Inflammatory macrophage treated with lipopolysaccharide for 4 hours (primary cell): ENCODE measurements at regions not wholly inside any gene's neighbourhood (a gene's known extent, or its start where the extent isn't known, plus 50 kb on each side); places are given as distances from the start of the nearest gene placed in this dataset.

ENCODE experiments used
- DNase-seq: peaks from one replicate; pipeline ENCODE4 v3.0.0-alpha.2; 2020

DNA sequence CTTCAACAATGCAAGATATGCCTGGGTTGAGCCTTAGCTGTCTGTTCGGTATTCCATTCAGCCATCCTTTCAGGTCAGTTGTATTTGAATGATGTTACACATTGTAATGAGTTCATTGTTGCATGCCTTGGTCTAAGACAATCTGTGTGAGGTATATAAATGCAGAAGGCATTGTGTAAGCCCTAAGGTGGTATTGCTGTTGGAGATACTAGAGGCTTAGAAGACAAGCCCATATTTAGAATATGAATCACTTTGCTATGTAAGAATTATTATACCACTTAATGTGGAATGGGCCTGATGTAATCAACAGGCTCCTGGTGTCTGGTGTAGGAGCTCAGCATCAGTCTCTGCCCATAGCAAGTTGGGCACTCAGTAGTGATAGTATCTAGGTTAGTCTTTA, 473.4 kb upstream of the GNPDA2 start:
- no peak for DNase-seq

DNA sequence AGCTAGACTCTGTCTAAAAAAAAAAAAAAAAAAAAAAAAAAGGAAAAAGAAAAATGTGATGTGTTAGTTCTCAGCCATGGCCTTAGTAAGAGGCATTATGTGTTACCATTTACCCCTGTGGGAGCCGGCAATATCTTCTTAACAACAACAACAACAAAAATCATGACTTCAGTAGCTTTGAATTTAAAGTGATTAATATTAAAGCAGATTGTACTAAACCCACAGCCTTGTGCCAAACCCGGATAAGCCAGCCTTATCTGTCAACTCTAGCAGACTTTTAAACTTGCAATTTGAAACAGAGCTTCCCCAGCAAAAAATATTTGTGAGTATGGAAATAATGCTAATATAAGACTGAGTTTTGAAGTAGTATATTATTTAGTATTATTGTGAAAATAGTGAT, 462.1 kb upstream of the GNPDA2 start:
- no peak for DNase-seq

DNA sequence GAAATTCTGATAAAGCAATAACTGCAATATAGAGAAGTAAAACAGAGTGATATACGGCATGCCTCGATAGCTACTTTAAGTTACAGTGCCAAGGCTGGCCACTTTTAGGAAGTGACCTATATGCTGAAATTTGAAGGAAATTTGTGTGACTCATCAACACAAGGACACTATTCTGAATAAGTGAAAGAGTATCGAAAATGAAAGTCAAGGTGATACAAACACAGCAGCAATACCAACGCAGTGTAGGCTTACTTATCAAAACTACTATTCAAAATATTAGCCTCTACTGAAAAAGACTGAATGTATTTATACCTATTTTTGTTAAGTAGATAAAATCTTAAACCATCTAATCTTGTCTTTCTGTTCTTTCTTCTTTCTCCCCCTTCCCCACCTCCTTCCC, 459.9 kb upstream of the GNPDA2 start:
- no peak for DNase-seq

DNA sequence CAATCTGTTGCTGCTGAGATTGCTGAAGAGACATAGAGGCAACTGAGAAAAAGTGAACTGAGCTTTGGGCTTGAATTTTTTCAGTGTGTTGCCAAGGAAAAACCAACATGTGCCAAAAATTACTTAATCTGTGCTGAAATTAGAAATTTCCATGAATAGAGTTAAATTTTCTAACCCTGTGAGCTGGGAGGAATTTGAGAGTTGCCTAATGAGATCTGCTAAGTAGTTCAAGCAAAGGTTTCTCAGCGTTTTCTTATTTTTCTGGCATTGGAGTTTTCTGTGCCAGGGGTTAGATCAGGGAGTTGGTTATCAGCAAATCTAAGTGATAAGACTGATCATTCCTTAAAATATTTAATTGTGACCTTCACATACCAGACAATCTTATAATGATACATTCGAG, 457.5 kb upstream of the GNPDA2 start:
- no peak for DNase-seq

DNA sequence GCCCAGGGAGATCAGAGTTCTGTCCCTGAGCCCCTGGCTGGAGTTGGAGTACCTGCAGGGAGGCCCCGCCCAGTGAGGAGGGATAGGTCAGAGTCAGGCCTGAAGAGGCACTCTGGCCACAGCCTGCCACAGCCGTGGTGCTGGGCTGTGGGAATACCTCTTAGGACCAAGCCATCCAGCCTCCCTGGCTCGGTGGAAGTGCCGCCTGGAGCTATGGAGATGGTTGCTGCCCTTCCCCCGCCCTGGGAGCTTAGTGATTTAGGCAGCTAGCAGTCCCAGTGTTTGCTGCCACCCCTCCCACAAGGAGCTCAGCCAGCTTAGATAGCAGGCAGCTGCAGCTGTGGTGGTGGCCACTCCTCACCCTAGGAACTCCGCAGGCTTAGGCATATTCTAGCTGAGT, 446.3 kb upstream of the GNPDA2 start:
- no peak for DNase-seq

DNA sequence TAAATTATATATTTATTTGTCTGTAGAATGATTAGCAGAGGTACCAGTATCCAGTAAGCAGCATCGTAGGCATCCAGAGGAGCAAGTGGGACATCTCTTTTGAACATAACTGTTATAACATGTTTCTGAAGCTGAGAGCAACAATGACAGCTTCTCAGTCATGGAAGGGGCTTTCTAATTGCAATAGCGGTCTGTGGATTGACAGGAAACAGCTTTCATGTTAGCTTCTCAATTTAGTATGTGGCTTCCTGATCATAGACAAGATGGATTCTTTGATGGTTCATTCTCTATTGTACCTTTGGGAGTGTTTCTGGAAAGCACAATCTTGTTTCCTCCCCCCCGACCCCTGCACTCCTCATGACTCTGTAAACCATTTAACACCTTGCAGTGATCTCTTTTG, 434.6 kb upstream of the GNPDA2 start:
- no peak for DNase-seq

DNA sequence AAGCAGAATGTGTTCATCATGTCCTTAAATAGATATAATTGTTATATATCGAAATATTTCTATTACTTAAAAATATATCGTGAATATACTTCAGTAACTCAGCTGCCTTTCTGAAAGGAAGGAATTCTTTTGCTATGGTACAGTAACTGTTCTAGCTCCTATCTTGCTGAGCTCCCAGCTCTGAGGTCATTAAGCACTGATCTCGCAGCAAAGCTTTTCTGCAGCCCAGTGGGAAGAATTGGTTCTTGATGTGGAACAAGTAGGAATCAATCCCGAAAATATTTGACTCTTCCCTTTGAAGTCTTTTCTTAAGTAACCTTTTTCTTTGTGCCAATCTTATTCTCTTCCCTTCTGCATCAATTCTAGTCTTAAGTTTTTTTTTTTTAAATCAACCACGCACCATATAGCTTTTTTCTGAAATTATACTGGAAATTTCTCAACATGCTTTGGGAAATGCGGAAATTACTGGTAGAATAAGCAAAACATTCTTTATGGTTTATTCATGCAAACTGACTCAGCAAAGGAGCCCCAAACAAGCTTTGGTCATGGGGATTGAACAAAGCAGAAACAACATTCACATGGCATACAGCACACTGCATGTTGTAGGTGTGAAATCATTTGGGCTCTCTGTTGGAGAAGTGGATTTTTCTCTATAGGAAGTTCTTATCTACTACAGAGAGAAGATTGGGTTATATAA, 428.9 kb upstream of the GNPDA2 start:
- DNase-seq, result no peak

DNA sequence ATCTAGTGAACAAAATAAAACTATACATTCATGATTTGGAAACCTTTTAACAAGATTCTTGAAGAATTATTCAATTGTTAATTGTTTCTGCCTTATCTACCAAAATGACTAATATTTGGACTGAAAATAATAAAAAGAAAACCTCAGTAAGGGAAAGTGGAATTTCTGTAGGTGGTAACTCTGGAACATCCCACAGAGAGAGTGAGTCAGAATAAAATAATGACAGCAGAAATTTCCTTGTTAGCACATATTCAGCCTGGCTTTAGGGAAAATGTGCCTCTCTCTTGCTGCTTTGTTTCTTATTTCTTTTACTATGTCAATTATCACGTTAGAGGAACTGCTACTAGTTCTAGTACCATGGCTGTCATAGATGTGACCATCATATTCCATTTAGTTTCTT, 421.5 kb upstream of the GNPDA2 start:
- DNase-seq, result no peak

DNA sequence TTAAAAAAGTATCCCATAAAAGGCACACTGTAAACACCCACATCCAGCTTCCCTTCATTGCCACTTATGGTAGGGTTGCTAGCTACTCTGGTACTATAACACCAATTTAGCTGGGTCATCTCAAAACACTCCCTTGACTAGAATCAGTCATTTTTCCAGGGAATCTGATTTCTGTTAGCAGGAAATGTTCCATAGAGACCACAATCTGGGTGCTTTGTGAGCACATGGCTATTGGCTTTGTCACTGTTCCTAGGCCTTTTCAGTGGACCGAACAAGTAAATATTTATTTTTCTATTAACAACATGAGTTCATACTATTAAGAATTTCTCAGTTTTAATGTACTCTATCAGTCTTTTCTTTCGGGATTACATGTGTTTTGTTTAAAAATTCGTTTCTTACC, 404.7 kb upstream of the GNPDA2 start:
- no peak for DNase-seq

DNA sequence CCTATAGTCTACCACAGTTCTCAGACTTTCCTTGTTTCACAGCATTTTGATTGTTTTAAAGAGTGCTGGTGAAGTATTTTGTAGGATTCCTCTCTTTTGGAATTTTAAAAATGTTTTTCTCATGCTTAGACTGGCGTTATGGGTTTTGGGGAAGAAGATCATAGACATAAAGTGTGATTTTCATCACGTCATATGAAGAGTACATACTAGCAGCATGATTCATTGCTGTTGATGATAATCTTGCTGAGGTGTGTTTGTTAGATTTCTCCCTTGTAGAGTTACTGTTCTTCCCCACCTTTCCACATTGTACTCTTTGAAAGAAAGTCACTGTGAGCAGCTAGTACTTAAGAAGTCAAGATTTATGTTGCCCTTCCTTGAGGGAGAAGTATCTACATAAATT, 396.1 kb upstream of the GNPDA2 start:
- no peak for DNase-seq

DNA sequence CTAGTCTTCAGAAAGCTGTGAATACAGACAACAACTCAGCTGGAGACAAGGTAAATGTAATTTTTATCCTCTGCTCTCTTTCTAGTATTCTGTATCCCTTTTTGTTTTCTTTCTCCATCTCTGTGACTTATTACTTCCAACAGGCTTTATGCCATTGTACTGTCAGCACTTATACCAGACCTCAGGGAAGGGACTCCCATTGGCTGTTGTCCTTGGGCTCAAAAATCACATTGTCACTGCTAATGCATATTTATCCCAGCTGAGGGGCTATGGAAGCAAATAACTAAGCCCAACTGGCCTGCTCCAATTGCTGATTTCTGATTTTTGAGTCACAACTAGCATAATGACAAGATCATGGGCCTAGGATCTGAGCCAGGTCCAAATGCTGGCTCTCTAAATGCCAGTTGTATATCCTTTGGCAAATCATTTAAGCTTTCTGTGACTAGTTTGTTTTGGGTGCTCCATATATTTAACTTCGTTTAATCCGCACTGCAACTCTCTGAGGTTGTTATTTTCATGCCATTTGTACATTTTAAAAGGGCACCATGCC, 395.1 kb upstream of the GNPDA2 start:
- DNase-seq, result no peak

DNA sequence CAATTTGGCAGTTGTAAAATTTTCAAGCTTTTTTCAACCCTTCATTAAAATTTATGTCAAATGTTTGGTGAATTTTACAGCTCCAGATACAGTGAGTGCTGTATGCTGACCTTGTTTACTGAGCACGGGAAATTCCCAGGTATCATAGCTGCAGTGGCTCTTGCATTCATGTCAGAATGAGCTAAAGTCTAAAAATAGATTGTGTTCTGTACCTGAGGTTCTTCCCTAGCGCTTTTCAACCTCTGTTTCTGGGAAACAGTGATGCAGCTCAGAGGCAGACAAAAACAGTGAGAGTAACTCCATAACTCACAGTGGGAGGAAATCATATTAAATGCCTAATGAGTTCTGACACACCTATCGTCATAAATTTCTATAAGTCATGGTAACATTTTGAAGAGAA, 393.8 kb upstream of the GNPDA2 start:
- DNase-seq, result no peak

DNA sequence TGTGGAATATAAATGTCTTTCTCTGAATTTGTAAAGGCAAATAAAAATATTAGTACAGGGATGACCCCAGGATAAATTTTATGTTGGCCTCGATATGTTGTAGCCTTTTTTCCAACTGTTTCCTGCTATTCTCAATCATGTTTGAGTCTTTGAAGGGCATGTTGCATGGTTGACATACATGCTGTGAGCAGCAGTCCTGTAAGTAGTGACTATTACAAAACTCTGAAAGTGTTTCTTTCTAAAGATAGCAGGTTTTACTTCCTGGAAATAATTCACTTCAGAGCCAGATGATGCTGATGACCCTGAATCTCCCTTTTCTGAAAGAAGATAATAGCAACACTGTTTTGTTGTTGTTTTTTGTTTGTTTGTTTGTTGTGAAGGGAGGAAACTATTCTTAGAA, 393.0 kb upstream of the GNPDA2 start:
- no peak for DNase-seq

DNA sequence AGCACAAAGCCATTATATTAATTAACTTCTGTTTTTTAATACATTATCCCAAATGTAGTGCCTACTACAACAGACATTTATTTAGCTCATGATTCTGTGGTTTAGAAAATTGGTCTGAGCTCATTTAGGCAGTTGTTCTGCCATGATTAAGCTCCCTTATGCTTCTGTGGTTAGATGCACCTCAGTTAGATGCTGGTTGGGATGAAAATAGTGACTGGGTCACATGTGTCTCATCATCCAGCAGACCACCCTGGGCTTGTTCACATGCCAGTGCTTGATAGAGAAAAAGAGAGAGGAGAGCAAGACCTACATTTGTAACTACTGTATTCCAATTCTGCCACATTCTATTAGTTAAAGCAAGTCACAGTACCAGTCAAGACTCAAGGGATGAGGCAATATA, 376.4 kb upstream of the GNPDA2 start:
- DNase-seq, result no peak

DNA sequence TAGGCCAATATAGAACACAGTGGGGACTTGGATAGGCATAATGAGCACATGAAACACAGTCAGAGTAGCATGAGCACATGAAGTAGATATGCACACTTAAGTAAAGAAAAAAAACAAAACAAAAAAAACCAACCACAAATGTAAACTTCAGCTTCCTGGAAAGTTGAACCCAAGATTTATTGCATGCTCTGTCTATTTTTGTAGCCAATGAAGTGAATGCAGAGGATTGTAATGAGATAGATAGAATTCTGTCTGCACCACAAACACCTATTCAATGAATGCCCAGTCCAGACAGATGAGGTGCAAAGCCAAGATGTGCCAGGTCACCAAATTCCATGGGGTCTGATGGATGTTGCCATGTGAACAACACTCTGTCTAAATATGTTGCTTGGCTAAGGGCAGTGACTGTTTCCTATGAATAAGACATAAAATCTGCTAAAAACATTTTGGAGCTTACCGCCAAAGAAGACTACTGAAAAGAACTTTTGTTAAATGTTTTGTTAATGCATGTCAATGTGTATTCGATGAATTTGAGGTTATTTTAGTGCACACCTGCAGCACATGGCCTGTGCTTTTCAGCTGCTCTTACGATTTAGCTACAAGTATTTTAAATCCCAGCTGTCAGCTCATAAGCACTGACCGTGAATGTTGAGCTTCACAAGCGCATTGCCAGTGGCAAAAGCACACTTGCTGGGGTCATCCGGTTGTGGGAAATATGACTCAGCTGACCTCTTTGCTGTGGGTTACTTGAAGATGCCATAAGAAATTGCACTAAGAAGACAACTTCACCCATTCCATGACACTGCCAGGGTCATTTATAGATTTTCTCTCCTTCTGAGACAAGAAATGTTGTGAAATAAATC, 374.8 kb upstream of the GNPDA2 start:
- no peak for DNase-seq

DNA sequence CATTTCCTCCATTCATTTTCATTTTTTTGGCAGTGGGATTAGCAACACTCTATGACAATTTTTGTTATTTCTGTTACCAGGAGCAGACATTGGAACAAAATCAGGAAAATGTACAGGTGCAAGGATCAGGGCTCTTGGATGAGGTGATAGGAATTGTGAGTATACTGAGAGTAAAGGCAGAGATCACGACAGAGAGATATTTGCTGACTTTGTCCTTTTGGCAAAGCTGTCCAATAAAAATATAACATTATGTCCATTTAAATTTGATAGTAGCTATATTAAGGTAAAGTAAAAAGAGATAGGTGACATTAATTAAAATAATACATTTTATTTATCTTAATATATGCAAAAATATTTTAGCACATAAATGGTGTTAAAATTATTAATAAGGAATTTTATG, 373.1 kb upstream of the GNPDA2 start:
- DNase-seq, result no peak

DNA sequence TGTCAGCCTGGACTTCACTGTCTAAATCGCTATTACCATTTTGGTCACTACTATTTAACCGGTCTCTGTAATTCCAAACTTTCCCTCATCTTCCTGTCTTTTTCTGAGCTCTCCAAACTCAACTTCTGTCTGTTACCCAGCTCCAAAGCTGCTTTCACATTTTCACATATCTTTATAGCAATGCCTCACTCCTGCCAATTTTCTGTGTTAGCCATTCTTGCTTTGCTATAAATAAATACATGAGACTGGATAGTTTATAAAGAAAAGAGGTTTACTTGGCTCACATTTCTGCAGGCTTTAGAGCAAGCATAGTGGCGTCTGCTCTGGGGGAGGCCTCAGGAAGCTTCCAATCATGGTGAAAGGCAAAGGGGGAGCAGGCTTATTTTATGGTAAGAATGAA, 368.3 kb upstream of the GNPDA2 start:
- DNase-seq, result no peak

DNA sequence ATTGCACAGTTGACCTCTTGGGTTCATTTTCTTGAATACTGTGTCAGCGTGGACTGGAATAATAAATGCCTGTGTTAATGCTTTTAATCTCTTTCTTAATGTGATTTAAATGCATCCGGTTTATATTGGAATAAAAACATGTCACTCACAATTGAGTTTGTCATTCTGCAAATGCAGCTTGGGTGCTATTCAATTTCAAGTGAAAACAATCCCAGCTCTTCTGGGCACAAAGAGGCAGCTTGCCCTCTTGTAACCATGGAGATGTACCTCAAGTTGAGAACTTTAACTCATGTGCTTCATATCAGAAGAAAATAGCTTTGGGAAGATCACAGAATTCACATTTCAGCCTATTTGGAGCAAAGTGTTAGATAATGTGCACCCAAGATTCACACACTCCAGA, 355.7 kb upstream of the GNPDA2 start:
- no peak for DNase-seq

DNA sequence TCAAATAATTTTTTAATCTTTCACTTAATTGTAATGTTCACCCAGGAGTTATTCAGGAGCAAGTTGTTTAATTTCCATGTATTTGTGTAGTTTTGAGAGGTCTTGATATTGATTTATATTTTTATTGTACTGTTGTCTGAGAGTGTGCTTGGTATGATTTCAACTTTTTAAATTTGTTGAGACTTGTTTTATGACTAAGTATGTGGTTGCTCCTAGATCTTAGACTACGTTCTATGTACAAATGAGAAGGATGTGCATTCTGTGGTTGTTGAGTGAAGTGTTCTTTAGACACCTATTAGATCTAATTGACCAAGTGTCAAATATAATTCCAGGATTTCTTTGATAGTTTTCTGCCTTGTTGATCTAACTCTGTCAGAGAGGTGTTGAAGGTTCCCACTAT, 353.3 kb upstream of the GNPDA2 start:
- DNase-seq, result no peak

DNA sequence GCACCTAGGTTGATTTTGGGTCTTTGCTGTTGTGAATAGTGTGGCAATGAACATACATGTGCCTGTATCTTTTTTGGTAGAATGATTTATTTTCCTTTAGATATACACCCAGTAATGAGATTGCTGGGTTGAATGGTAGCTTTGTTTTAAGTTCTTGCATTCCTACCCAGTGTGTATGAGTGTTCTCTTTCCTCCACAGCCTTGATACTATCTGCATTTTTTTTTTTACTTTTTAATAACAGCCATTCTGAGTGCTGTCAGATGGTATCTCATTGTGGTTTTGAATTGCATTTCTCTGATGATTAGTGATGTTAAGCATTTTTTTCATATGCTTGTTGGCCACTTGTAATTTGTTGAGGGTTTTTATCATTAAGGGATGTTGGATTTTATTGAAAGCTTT, 351.8 kb upstream of the GNPDA2 start:
- no peak for DNase-seq

DNA sequence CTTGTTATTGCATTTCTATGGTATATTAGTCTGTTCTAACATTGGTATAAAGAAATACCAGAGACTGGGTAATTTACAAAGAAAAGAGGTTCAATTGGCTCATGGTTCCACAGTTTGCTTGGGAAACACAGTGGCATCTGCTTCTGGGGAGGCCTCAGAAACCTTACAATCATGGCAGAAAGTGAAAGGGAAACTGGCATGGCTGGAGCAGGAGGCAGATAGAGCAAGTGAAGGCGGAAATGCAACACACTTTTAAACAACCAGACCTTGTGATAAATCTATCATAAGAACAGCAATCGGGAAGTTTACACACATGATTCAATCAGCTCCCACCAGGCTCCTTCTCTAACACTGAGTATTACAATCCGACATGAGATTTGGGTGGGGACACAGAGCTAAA, 346.6 kb upstream of the GNPDA2 start:
- no peak for DNase-seq

DNA sequence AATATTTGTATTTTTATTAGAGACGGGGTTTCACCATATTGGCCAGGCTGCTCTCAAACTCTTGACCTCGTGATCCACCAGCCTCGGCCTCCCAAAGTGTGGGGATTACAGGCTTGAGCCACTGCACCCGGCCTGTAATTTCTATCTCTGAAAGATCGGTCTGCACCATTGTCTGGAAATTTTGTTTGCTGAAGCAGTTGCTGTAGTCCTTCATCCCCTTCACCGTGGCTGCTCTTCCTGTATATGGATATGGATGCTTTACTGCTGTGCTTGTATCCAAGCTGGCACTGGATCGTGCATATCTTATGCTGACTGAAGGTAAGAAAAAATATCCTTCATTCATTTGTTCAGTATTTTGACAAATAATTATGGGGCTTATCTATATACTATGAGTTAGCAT, 338.4 kb upstream of the GNPDA2 start:
- DNase-seq, result no peak

DNA sequence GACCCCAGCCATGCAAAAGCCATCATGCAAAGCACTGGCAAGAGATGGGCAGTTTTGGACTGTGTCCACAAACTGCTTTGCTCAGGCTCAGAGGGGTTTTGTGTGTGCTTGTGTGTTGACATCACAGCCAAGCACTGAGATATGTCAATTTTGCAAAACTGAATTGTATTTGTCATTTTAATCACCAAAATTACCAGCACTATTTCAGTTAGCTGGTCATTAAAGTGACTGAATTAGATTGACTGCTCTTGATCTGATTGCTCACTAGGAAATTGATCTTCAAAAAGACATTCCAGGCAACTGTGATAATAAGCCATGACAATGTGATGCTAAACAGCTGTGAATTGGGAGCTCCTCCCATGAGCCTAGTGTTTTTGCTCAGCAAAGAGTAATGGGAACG, 337.3 kb upstream of the GNPDA2 start:
- DNase-seq, result no peak

DNA sequence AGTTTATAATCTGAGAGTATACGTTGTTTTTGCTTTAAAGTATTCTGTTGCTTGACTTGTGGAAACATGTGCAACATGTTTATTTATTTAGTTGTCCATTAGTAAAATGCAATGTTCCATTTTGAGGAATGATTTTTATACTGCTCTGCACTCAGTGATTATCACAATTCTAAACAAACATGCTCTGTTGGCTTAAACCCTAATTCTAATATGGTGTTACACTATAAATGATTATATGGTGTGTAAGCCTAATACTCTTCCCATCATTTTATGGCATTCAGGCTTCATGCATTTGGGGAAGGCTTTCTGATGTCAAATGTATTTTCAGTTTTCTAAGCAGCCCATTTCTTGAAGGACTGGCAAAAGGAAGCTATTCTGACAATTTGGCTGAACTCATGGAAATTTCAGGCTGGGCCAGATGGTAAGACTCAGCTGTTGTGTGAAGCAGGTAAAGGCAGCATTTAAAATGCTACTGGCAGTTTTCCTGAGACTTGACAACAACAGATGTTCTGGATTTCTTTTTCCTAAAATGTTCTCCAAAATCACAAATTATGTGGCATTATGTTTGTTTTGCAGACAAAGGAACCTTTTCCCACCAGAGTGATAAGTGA, 336.7 kb upstream of the GNPDA2 start:
- no peak for DNase-seq
